GM18505 (cell line): ENCODE measurements at regions not wholly inside any gene's neighbourhood (a gene's known extent, or its start where the extent isn't known, plus 50 kb on each side); places are given as distances from the start of the nearest gene placed in this dataset.
"Not testable (repeated sequence)": the region's sequence is repeated elsewhere in the genome, so short reads cannot be mapped to it uniquely, and the experiment has no call there.

Experiments used
- ATAC-seq: cut with Tn5 transposase; IDR thresholded peaks from one replicate; pipeline ENCODE4 v1.9.1; 2021; ENCODE audit not compliant: unreplicated experiment
- POLR2A ChIP-seq: IDR thresholded peaks from 4 replicates; pipeline ENCODE4 v1.6.1; 2011; ENCODE audit warnings: borderline replicate concordance; ENCODE audit not compliant: insufficient read depth, insufficient read length; ENCODE audit errors: extremely low read depth

GRCh38 chr1:59188413-59189213 is 108.3 kb upstream of the FGGY start:
- ATAC-seq, result no peak
- no peak for TF ChIP-seq POLR2A

- no peak for TF ChIP-seq POLR2A
Measured at GRCh38 chr1:59193443-59194093, 103.3 kb upstream of the FGGY start.

GRCh38 chr1:59194621-59195020 is 102.3 kb upstream of the FGGY start:
- no peak for TF ChIP-seq POLR2A
- no peak for ATAC-seq

More at GRCh38 chr1:59193443-59194093, 103.3 kb upstream of the FGGY start:
- ATAC-seq, result no peak

- no peak for TF ChIP-seq POLR2A
- ATAC-seq, result no peak
Measured at GRCh38 chr1:59195151-59195550, 101.7 kb upstream of the FGGY start.

GRCh38 chr1:59198564-59198963 is 98.3 kb upstream of the FGGY start:
- ATAC-seq, result no peak
- TF ChIP-seq POLR2A, result no peak

GRCh38 chr1:59199147-59199546 is 97.7 kb upstream of the FGGY start:
- TF ChIP-seq POLR2A, result no peak
- ATAC-seq, result no peak

- no peak for ATAC-seq
- no peak for TF ChIP-seq POLR2A
Measured at GRCh38 chr1:59199719-59200376, 97.0 kb upstream of the FGGY start.

GRCh38 chr1:59201341-59201740 is 95.6 kb upstream of the FGGY start:
- ATAC-seq, result no peak
- no peak for TF ChIP-seq POLR2A

GRCh38 chr1:59202455-59202854 is 94.4 kb upstream of the FGGY start:
- no peak for TF ChIP-seq POLR2A
- ATAC-seq, result no peak

- no peak for TF ChIP-seq POLR2A
- ATAC-seq, result no peak
Measured at GRCh38 chr1:59204001-59204400, 92.9 kb upstream of the FGGY start.

GRCh38 chr1:59206616-59207015 is 90.3 kb upstream of the FGGY start:
- not testable (repeated sequence) for ATAC-seq

- ATAC-seq, result not testable (repeated sequence)
Measured at GRCh38 chr1:59210430-59210829, 86.5 kb upstream of the FGGY start.

GRCh38 chr1:59212706-59213105 is 84.2 kb upstream of the FGGY start:
- no peak for ATAC-seq
- TF ChIP-seq POLR2A, result no peak
